Sigmoid colon (tissue), 6 donors: ENCODE measurements at regions not wholly inside any gene's neighbourhood (a gene's known extent, or its start where the extent isn't known, plus 50 kb on each side); places are given as distances from the start of the nearest gene placed in this dataset.

ENCODE experiments used
- DNase-seq: peaks from one replicate; pipeline ENCODE4 v3.0.0-alpha.2; 2019
- H3K27ac ChIP-seq, 4 donors: fragments of 200-600 bp; sonication (generic); one replicate each; pipeline ENCODE4 v1.5.1; 2016 to 2019; ENCODE audit warnings: mild to moderate bottlenecking in 1 of 4
- H3K27me3 ChIP-seq, 3 donors: fragments of 200-600 bp; sonication (generic); one replicate each; pipeline ENCODE4 v1.5.1; 2019; ENCODE audit warnings: mild to moderate bottlenecking in 1 of 3
- H3K36me3 ChIP-seq, 4 donors: fragments of 200-600 bp; sonication (generic); one replicate each; pipeline ENCODE4 v1.5.1; 2016 to 2019
- H3K4me1 ChIP-seq, 4 donors: fragments of 200-600 bp; sonication (generic); one replicate each; pipeline ENCODE4 v1.5.1; 2017 to 2019
- H3K4me3 ChIP-seq, 4 donors: fragments of 200-600 bp; sonication (generic); one replicate each; pipeline ENCODE4 v1.5.1; 2017 to 2019; ENCODE audit warnings: mild to moderate bottlenecking in 2 of 4, moderate library complexity in 1 of 4
- H3K9me3 ChIP-seq, 4 donors: fragments of 200-600 bp in 3 of 4; sonication (generic) in 3 of 4; one replicate each; pipeline versions ENCODE4 v1.5.1 to v1.6.1; 2013 to 2019
- CTCF ChIP-seq, 4 experiments: fragments of 450-650 bp in 3 of 4; fragments of 200-600 bp in 1 of 4; IDR thresholded peaks; one replicate each; pipeline ENCODE4 v1.5.1; 2016 to 2019; ENCODE audit warnings: antibody characterized with exemption in 4 of 4, mild to moderate bottlenecking in 3 of 4, moderate library complexity in 2 of 4
- EP300 ChIP-seq, 4 donors: sonication (generic); formaldehyde crosslinking; IDR thresholded peaks; one replicate each; pipeline ENCODE4 v1.6.1; 2017; ENCODE audit warnings: antibody characterized with exemption in 4 of 4
- POLR2A ChIP-seq, 2 donors: fragments of 450-650 bp; IDR thresholded peaks; one replicate each; pipeline ENCODE4 v1.6.1; 2016; ENCODE audit warnings: antibody characterized with exemption in 2 of 2, mild to moderate bottlenecking in 2 of 2, moderate library complexity in 2 of 2
- POLR2AphosphoS5 ChIP-seq, 4 donors: sonication (generic); formaldehyde crosslinking; IDR thresholded peaks; one replicate each; pipeline ENCODE4 v1.6.1; 2017; ENCODE audit warnings: antibody characterized with exemption in 4 of 4
- WGBS, 2 donors: extraction: QIAGEN DNeasy Blood & Tissue Kit; methylation state at CpG; one replicate each; pipeline ENCODE4 v1.1.7; 2013; 5-methylcytosine and 5-hydroxymethylcytosine counted together
- intact Hi-C: fragments of 100-400 bp; cut with DNase I; formaldehyde crosslinking; loops from one replicate; pipeline ENCODE4 v1.15.1; 2023
- donor health status: healthy with polysubstance abuse.
- donor health status: healthy.

- H3K4me3 ChIP-seq = no peak overlapping the region
Observed at GRCh38 chr16:87061243-87061920, 255.8 kb downstream of the C16orf95 start.

GRCh38 chr16:87062569-87063442 lies 254.4 kb downstream of the C16orf95 start:
- intact Hi-C loops = loop anchor here (1.0 to 10.0 kb wide), 2 partner anchors 212 to 499 kb away; no protein-coding TSS in a partner anchor
- Histone ChIP-seq H3K9me3 (no peaks in the 10 kb centered on the region), H3K27me3 (peaks cover 0 to 82% (median 35%) of the 10 kb centered on the region in 3 donors), H3K36me3 (no peaks in the 10 kb centered on the region), H3K27ac (no peak overlapping the region), H3K4me3 (no peak overlapping the region), H3K4me1 (no peaks in the 10 kb centered on the region)
- peak; percentile 5 for DNase-seq
- WGBS, 2 donors = 45 to 47% methylated on average over 26 of the region's 26 CpGs
- TF ChIP-seq CTCF (IDR thresholded peaks at IDR 0.05) = peak; percentile 34 to 78 (median 54)
- TF ChIP-seq POLR2A (IDR thresholded peaks at IDR 0.05) = no peak

More at GRCh38 chr16:87061243-87061920, 255.8 kb downstream of the C16orf95 start:
- TF ChIP-seq POLR2A (IDR thresholded peaks at IDR 0.05) (no peak), EP300 (IDR thresholded peaks at IDR 0.05) (no peak), POLR2AphosphoS5 (IDR thresholded peaks at IDR 0.05) (no peak), CTCF (IDR thresholded peaks at IDR 0.05) (no peak)
- no peaks in the 10 kb centered on the region for H3K4me1 ChIP-seq
- no peaks in the 10 kb centered on the region for H3K36me3 ChIP-seq
- no peaks in the 10 kb centered on the region for H3K9me3 ChIP-seq
- no peak for DNase-seq
- no peak overlapping the region for H3K27ac ChIP-seq
- 43 to 64% methylated on average over 5 of the region's 5 CpGs for WGBS, 2 donors
- intact Hi-C loops = loop anchor here (10.0 kb wide), 1 partner anchor 213 kb away; no protein-coding TSS in a partner anchor
- H3K27me3 ChIP-seq = peaks cover 0 to 82% (median 44%) of the 10 kb centered on the region in 3 donors

DNA sequence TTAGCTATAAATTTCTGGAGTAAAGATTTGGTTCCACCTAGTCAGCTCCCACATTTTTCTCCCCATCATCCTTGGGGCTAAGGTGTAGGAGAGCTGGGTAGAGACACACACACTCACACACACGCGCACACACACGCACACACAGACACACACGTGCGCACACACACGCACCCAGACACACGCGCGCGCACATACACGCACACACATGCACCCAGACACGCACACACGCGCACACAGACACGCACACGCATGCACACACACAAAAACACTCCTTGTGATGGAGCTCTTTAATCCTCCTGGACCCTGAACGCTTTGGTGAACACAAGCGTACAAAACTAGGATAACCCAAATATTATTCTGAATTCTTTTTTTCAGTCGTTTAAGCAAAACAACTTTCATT lies 253.6 kb downstream of the C16orf95 start:
- H3K36me3 ChIP-seq = no peaks in the 10 kb centered on the region
- no peak for TF ChIP-seq POLR2A (IDR thresholded peaks at IDR 0.05)
- no peak for TF ChIP-seq EP300 (IDR thresholded peaks at IDR 0.05)
- no peak for TF ChIP-seq CTCF (IDR thresholded peaks at IDR 0.05)
- TF ChIP-seq POLR2AphosphoS5 (IDR thresholded peaks at IDR 0.05) = no peak
- peaks cover 0 to 82% (median 35%) of the 10 kb centered on the region in 3 donors for H3K27me3 ChIP-seq
- intact Hi-C loops = loop anchor here (10.0 kb wide), 1 partner anchor 211 kb away; no protein-coding TSS in a partner anchor
- H3K27ac ChIP-seq = no peak overlapping the region
- H3K4me1 ChIP-seq = no peaks in the 10 kb centered on the region
- H3K4me3 ChIP-seq = no peak overlapping the region
- no peaks in the 10 kb centered on the region for H3K9me3 ChIP-seq
- DNase-seq = peak; percentile 13
- 88 to 90% methylated on average over 19 of the region's 19 CpGs for WGBS, 2 donors

DNA sequence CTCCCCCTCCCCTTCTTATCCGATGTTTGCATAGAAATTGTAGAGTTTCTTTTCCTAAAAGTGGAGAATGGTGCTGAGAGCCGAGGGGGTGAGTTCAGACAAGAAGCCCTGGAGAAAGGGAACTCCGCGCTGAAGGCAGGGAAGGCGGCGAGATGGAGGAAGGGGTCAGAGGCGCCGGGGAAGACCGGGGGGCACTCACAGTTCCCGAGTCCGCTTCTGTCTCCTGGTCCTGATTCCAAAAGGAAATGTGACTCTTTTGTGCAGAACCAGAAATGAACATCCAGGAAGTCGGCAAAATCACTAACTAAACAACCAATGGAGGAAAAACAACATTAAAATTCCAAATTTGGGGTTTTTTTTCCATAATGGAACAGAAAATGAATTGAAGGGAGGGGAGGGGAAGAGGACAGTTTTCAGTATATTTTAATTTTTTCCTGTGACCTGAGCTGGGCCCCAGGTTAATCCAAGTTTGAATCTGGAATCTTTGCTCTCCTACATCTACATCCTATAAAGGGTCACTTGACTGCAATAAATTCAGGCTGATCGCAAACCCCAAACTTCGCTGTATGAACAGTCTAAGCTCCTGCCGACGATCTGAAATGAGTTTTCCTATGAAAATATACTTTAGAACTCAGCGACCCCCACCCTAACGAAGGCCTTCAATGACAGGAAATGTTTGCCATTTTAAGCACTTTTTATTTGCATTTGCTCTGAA lies 252.3 kb downstream of the C16orf95 start:
- Histone ChIP-seq H3K36me3 (no peaks in the 10 kb centered on the region), H3K4me1 (no peaks in the 10 kb centered on the region), H3K4me3 (no peak overlapping the region), H3K27ac (no peak overlapping the region), H3K9me3 (no peaks in the 10 kb centered on the region), H3K27me3 (peaks cover 0 to 94% (median 41%) of the 10 kb centered on the region in 3 donors)
- peak; percentile 46 for DNase-seq
- intact Hi-C loops = loop anchor here (10.0 kb wide), 1 partner anchor 210 kb away; no protein-coding TSS in a partner anchor
- whole genome bisulfite sequencing, 2 donors = 56 to 59% methylated on average over 18 of the region's 18 CpGs
- TF ChIP-seq POLR2AphosphoS5 (IDR thresholded peaks at IDR 0.05) = no peak
- TF ChIP-seq CTCF (IDR thresholded peaks at IDR 0.05) = no peak
- no peak for TF ChIP-seq EP300 (IDR thresholded peaks at IDR 0.05)
- no peak for TF ChIP-seq POLR2A (IDR thresholded peaks at IDR 0.05)
